HG03558 (cell line): ENCODE measurements at regions not wholly inside any gene's neighbourhood (a gene's known extent, or its start where the extent isn't known, plus 50 kb on each side); places are given as distances from the start of the nearest gene placed in this dataset.

Experiments
- ATAC-seq: cut with Tn5 transposase; IDR thresholded peaks from one replicate; pipeline ENCODE4 v1.9.1; 2021; ENCODE audit warnings: moderate number of reproducible peaks; ENCODE audit not compliant: unreplicated experiment; ENCODE audit errors: extremely low read depth

DNA sequence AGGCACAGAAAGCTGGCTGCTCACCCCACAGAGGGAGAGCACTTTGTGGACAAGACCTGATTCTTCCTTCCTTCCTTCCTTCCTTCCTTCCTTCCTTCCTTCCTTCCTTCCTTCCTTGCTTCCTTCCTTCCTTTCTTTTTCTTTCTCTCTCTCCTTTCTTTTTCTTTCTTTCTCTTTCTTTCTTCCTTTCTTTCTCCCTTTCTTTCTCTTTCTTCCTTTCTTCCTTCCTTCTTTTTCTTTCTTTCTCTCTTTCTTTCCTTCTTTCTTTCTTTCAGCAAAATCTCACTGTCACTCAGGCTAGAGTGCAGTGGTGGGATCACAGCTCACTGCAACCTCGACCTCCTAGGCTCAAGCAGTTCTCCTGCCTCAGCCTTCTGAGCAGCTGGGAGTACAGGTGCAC is 263.9 kb downstream of the UQCRFS1 start:
- no peak for ATAC-seq

DNA sequence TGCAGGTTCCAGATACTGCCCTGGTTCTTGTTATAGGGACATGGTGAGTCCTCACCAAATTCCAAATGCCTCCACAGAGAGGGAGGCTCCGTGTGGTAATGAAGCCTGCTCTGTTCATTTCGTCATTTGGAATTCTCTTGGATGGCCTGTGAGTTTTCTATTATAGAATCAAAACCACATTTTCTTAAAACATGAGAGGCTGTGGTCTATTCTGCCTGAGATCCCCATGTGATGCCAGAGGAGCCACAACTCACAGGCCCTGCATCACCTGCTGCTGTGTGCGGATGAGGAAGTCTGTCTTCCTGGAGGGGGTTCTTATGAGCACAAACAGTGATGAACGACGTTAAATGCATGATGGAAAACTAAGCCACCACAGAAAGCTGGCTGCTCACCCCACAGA is 264.4 kb downstream of the UQCRFS1 start:
- no peak for ATAC-seq

DNA sequence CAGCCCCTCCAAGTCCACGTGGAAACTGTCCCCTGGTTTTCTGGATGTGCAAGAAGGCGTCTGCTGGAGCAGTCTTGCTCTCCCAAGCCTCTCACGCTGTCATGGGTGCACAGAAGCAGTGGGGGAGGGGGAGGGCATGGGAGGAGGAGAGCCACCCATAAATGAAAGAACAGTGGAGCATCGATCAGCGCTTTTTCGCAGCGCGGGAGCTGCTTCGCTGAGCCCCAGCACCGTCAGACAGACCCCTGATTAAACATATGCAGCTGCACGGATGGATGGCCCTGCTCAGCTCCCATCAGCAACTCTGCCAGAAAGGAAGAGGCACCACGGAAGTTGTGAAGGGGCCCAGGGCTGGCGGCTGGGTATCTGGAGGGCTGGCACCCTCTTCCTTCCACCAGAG is 264.9 kb downstream of the UQCRFS1 start:
- no peak for ATAC-seq

DNA sequence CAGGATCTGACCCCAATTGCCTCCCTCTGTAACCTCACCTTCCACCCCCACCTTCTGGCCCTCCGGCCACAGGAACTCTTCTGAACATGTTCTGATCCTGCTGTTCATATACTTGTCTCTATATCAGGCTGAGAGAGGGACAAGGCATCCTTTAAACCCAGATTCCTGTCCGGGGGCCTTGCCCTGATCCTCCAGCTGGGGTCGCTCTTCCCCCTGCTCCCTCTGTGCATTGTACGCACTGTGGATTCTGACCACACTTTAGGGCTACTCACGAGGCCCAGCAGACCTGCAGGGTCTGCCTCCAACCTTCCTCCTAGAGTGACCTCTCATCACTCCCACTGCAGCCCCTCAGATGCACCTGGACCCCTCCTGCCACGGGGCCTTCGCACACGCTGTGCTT is 269.3 kb downstream of the UQCRFS1 start:
- ATAC-seq: no peak

DNA sequence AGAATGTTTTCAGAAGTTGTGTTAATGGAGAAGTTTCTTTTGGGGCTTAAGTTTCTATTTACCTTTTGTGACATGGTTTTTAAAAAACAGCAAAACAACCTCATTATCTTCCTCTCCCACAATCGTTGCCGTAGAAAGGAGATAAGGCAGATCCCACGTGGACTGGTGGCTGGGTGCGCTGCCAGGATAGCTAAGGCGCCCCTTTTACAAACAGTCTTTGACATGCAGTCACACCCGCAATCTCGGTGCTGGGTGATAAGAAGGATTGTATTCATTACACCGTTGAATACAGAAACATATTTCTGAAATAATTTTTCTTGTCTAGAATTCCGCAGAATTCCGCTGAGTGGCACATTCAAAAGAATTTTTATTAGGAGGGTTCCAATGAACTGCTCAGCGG is 271.1 kb downstream of the UQCRFS1 start:
- ATAC-seq: no peak

DNA sequence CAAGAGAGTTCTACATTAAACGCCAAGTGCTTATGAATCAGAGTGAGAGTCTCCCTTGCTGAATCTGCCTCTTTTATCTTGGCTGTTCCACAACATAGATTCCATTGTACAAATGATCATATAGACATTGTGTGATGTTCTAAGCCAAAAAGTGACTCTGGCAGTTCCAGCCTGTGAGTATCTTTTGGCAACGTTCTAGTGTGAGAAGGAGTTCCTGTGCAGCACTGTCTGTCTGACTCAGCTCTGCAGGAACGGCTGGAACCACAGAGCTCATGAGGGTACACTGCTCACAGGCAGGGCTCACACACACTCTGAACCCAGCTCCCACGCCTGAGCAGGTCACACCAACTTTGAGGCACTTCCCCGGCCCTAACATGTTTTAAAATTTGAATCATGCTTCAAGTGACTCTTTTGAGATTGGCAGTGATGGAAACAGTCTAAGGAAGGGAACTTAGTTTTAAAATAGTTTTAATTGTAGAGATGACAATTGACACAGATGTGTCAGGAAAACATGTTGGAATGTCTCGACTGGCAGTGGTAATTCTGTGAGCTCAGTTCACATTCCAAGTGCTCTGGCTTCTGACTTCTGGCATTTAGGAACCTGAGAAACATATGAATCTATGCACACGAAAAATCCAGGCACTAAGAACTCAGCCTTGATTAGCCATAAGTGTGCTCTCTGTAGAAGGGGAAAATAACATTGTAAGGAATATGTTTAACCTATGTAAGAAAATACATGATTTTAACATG is 272.0 kb downstream of the UQCRFS1 start:
- no peak for ATAC-seq

DNA sequence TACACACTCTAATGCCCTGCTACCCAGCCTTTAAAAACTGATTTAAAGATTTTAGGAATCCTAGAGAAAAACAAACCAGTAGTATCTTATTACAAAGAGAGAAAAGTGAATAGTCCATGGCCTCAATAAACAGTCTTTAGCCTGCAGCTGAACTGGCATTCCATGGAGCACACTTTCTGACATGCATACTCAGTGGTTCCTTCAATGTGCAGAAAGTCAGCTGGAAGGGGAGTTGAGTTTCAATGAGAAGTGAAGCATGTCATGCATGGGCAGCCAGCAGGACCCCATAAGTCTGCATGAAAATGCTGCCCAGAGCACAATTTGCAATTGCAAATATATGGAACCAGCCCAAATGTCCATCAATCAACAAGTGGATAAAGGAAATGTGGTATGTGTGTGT is 273.7 kb downstream of the UQCRFS1 start:
- ATAC-seq: no peak

DNA sequence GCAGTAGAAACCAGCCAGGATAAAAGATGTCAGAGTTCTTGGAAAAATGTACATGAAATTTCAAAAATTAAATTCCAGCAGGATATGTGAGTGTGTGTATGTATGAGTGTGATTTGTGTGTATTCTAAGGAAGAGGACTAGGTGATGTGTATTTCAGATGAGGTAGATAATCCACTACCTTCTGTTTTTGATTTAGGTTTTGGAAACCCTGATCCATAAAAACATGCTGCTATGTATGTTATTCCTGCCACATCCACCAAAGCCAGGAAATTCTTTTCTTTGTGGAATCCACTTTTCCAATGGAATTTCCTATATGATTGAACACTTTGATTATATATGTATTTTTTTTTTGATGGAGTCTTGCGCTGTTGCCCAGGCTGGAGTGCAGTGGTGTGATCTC is 276.9 kb downstream of the UQCRFS1 start:
- ATAC-seq: no peak

DNA sequence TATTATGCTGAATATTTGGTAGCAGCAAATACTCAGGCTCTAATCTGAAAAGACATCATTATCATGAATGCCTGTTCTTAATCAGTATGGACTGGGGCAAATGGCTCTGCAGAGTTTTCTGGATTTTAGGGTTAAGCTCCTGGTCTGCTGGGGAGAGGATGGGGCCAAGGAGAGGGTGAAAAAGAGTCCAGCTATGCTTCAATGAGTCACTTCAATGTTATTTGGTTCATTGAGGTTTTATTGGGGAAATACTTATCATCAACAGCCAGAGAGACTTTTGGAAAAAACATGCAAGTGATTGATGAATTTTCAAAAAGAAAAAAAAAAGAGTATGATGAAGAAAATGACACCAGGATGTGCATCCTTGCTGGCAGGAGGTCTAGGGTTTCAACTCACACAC is 278.3 kb downstream of the UQCRFS1 start:
- no peak for ATAC-seq

DNA sequence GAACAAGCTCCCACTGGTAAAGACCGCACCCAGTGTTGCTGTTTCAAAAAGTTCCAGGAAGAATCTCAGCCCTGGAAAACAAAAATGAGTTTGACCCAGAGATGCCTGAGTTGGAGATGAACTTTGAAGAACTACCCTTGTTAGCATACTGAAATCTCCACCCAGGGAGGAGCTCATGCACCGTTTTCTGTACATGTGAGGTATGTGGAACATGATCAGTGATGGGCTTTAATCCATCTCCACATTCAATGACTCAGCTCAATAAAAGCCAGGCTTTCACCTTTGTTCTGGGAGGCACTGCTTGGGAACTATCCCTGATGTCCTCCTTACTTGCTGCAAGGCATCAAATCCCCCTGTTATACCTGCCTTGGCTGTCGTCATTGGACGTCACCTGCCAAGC is 279.9 kb downstream of the UQCRFS1 start:
- no peak for ATAC-seq

DNA sequence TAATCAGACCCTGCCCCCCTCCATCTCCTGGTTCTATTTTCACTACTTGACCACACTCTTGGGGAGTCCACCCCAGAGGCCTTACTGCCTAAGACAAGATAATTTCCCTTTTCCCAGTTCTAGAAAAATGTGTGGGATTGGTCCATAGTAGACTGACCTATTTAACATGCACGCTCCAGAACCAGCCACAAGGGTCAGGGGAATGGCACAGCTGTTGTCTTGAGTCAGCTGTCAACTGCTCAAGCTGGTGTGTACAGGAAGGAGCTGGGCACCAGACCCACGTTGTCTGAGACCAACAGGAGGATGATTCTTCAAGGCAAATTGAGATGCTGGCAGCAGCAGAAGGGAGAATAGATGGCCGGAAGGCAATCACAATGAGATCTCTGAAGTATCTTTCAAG is 280.5 kb downstream of the UQCRFS1 start:
- no peak for ATAC-seq

DNA sequence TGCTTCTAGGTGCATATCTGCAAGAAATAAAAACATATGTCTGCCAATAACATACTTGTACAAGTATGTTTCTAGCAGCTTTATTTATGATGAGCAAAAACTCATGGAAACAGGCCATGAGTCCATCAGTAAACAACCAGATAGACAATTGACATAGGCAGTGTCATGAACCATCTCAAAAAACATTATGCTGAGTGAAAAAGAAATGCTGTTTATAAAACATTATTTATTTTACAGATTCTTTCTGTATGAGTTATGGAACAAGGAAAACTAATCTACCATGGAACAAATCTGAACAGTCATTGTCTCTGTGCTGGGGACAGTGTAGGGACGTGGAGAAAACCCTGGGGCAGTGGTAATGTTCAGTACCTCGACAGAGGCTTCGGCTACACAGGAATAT is 283.9 kb downstream of the UQCRFS1 start:
- no peak for ATAC-seq

DNA sequence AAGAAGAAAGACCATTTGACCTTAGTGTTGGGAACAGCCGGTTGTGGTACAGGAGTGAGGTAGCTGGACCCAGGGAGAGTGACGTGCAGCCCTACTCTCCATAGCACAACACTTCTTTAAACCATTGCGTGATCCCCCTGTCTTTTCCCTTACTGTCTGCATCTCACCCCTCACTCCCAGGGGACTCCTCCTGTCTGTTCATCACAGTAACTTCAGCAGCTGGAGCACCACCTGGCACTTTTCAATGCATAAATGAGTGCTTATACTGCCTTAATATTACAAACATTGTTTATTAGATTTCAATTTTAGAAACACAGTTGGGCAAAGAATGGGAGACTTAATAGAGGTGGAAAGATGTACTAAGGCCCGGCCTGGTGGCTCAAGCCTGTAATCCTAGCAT is 285.5 kb downstream of the UQCRFS1 start:
- ATAC-seq: no peak

DNA sequence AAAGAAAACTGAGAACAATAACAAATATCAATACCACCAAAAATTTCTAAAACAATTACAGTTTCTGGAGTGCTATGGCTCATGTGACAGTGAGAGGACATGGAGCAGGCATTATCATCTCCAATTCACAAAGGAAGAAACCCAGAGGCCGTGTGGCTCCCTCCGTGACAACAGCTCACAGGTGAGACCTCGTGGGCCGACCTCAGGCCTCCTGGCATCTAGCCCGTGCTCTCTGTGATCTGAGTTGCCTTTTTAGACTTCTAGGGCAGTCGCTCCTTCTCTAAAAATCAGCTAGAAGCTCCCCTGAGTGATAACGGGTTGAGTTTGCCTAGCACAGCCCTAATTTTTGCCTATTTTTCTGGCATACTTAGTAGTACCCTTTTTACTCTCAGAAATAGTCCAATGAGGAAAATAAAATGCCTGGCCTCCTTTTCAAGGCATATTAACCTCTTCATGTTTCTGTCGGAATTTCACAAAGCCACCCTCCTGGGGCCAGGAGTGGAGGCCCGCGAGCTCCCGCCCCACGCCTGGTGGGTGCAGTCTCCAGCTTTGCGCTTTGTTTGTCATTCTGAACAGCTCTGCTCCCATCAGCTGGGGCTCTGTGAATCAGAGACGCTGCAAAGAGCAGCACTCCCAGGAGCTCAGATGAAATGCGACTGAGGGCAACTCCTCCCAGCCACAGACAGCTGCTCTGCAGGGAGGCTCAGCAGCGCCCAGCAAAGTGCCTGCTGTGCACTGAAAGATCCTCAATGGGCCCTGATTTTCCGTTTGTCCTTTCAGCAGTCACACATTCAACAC is 292.5 kb downstream of the UQCRFS1 start:
- ATAC-seq: no peak

DNA sequence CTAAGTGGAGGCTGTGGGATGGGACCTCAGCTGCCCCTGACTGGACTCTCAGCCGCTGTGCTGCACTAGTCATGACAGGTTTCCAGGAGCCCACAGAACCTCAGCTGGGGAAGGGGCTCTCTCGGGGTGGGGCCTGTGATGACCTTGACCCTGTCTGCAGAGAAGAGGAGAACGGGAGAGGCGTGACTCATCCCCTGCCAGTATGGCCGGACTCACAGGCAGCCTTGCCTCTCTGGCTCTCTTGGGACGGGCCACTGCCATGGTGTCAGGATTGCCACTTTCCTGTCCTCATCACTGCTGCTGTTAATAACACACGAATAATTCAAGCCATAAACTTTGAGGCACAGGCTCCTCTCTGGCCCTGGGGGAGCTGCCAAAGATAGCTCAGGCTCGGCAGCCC is 295.3 kb downstream of the UQCRFS1 start:
- ATAC-seq: no peak

DNA sequence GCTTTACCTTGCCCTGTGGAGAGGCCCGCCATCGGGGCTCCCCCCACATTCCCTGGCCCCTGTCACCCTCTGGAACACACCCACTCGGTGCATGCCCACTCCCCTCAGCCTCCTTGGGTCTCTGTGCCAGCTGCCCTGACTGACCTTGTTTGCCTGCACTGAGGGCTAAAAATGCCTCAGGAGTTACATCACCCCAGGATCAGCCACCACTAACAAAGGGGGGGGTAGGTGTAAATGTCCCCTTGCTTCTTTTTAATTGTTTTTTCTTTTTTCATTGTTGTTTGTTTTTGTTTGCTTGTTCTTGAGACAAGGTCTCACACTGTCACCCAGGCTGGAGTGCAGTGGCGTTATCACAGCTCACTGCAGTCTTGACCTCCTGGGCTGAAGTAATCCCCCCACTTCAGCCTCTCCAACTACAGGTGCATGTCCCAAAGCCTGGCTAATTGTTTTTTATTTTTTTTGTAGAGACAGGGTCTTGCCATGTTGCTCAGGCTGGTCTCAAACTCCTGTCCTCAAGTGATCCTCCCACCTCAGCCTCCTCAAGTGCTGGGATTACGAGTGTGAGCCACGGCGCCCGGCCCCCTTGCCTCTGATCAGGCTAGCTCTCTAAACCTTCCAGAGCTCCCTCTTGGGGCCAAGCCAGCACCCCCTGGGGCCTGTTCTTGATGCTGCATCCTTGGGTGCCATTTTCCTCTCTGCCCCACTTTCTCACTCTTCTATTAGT is 297.1 kb downstream of the UQCRFS1 start:
- ATAC-seq: no peak

DNA sequence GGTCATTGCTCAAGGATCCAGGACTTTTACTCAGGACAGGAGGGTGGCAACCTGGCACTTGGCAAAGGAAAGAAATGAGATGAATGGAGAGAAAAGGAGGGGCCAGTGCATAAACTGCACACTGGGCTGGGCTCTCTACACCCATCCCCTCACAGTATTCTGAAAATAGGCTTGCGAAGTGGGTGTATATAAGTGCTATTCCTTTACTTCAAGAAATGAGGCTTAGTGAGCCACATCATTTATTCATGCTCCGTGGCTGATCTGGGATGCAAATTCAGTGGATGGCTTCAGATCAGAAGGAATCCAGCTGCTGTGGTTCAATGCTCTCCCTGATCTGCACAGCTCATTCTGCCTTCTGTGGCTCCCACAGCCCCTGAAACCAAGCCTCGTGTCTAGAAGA is 297.7 kb downstream of the UQCRFS1 start:
- no peak for ATAC-seq

DNA sequence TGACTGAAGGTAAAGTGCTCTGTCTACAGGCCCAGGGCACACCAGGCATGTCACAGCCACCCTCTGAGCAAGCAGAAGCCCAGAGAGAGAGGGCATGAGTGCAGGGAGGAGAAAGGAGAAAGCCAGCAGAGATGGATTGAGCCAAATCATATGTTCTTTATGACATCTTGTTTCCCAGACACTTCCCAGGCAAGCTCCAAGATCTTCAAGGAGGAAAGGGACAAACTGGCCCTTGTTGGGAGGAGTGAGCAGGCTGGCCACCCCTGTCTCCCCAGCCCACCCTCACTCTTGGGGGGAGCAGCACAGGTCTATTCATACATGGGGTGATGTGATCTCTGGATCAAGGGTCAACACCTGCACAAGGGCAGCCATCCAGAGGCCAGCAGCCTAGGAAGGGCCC is 298.8 kb downstream of the UQCRFS1 start:
- ATAC-seq: no peak

DNA sequence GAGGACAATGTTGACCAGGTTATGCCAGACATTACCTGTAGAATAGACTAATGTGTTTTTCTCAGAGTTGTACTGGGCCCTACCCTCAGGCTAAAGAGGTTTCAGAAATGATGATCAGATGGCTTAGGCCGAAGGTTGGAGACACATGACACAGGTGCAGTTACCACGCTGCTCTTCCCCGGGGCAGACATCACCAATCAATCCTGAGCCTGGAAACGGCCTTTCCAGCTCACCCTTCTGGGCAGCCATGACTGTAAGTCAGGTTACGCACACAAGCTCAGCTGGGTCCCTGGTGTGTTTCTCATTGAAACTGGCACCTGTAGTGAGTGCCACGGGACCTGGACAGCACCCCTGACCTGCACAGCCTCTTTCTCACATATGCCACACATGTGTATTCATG is 299.3 kb downstream of the UQCRFS1 start:
- ATAC-seq: no peak

DNA sequence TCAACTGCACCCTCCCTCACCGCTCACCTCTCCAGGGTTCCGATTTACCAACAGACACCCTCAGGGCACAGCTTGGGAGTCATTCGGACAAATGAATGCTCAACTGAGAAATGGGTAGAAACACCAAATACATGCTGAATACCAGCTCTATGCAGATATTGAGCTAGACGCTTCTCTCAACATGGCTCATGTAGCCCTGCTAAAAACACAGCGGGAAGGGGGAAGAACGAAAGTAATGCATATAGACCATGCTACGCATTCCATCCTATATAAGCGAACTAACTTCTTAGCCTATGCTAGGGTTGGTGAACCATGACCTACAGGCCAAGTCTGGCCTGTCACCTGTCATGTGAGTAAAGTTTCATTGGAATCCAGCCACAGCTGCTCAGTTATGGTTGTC is 304.0 kb downstream of the UQCRFS1 start:
- no peak for ATAC-seq

DNA sequence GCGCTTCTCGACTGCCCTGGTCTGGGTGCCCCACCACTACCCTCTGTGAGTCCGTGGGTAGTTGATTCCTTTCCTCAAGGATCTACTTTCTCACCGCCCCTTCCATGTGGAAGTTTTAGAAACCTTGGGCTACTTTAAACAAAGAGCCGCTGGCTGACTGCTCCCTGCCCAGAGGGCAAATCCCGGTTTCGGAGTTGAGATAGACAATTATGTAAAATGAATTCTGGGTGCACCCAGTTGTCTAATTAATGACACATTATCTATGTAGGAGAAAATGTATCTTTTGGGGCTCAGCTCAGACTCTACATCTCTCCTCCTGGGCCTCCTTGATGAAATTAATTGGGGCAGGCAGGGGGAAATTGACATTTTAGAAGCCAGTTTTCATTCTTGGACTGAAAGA is 305.4 kb downstream of the UQCRFS1 start:
- ATAC-seq: no peak
